ENCODE measurements at regions not wholly inside any gene's neighbourhood (a gene's known extent, or its start where the extent isn't known, plus 50 kb on each side); places are given as distances from the start of the nearest gene placed in this dataset.

GRCh38 chr16:79864781-79865391, 264.3 kb upstream of the MAF start:
- DNase-seq (ENCODE audit: low read depth): no peak
- ChIA-PET POLR2A (no interaction called here), CTCF (no interaction called here)
- H3K27me3 ChIP-seq (ENCODE audit: control insufficient read depth, insufficient read depth, low read length): no peaks in the 10 kb centered on the region
- TF ChIP-seq, protein P1, sequence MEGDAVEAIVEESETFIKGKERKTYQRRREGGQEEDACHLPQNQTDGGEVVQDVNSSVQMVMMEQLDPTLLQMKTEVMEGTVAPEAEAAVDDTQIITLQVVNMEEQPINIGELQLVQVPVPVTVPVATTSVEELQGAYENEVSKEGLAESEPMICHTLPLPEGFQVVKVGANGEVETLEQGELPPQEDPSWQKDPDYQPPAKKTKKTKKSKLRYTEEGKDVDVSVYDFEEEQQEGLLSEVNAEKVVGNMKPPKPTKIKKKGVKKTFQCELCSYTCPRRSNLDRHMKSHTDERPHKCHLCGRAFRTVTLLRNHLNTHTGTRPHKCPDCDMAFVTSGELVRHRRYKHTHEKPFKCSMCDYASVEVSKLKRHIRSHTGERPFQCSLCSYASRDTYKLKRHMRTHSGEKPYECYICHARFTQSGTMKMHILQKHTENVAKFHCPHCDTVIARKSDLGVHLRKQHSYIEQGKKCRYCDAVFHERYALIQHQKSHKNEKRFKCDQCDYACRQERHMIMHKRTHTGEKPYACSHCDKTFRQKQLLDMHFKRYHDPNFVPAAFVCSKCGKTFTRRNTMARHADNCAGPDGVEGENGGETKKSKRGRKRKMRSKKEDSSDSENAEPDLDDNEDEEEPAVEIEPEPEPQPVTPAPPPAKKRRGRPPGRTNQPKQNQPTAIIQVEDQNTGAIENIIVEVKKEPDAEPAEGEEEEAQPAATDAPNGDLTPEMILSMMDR (IDR thresholded peaks at IDR 0.05; ENCODE audit: insufficient read depth, low read depth, low read length): no peak
- H3K36me3 ChIP-seq (ENCODE audit: control insufficient read depth, insufficient read depth, low read length): no peaks in the 10 kb centered on the region
- H3K4me3 ChIP-seq (ENCODE audit: low read depth, low read length): no peak overlapping the region

DNA sequence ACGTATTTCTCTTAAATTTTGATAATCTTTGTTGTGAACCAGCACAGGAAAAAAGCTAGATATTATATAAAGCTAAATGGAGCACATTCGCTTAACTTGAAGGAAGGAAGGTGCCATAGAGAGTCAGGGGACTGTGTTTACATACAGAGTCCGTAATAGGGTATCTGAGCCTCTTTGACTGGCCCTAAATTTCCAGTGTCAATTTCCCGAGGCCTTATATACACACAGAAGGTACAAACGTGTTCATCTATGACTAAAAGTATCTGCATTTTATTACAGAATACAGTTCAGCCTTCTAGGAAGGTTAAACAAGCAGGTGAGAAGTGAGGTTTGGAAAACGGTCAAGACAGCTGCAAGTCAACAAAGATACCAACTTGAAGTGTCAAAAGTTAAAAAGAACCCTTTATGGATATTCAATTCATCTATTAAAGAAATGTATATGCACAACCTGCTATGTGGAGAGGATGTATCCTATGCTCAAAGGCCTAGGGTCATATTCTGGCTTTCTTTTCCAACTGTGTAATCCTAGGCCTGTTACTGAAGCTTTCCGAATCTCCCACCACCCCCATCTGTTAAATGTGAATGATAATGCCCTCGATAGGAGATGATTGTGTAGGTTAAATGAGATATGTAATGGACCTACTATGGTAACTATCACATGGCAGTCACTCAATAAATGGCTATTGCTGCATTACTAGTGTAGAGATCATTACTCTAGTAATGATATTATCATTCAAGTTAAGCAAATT, 263.7 kb upstream of the MAF start:
- CTCF ChIA-PET: interaction anchor here (0.7 kb wide), 1 partner anchor 18 kb away, joined by 4 read pairs; no protein-coding TSS in a partner anchor

GRCh38 chr16:79863128-79864031, 262.8 kb upstream of the MAF start:
- Histone ChIP-seq H3K4me3 (ENCODE audit: low read depth, low read length) (no peak overlapping the region), H3K36me3 (ENCODE audit: control insufficient read depth, insufficient read depth, low read length) (no peaks in the 10 kb centered on the region), H3K27me3 (ENCODE audit: control insufficient read depth, insufficient read depth, low read length) (no peaks in the 10 kb centered on the region)
- DNase-seq (ENCODE audit: low read depth): no peak
- POLR2A ChIA-PET: no interaction called here
- CTCF ChIA-PET: interaction anchor here (0.6 to 0.7 kb wide), 3 partner anchors 19 to 1030 kb away, joined by 3 to 4 read pairs (median 3); no protein-coding TSS in a partner anchor
- TF ChIP-seq, protein P1 (IDR thresholded peaks at IDR 0.05; ENCODE audit: insufficient read depth, low read depth, low read length): no peak

More for the DNA sequence above, 263.7 kb upstream of the MAF start:
- Histone ChIP-seq H3K4me3 (ENCODE audit: low read depth, low read length) (no peak overlapping the region), H3K36me3 (ENCODE audit: control insufficient read depth, insufficient read depth, low read length) (no peaks in the 10 kb centered on the region), H3K27me3 (ENCODE audit: control insufficient read depth, insufficient read depth, low read length) (no peaks in the 10 kb centered on the region)
- POLR2A ChIA-PET: no interaction called here
- TF ChIP-seq, protein P1 (IDR thresholded peaks at IDR 0.05; ENCODE audit: insufficient read depth, low read depth, low read length): no peak
- no peak for DNase-seq (ENCODE audit: low read depth)

DNA sequence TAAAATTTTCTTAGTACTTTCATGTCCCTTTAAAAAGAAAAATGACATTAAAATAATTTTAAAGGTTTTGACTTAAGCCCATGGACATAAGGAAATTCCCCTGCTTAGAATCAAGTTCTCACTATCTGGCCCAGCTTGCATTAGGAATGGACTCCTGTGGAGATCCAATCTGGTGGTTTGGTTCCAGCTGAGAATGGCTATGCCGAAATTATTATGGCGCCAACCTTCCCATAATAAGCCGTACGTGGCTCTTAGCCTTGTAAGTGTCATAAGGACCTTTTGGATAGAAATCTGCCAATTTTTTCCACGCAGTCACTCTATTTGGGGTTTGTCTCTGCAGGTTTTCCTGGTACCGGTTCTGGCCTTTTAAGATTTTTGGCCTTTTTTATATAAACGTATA, 262.1 kb upstream of the MAF start:
- POLR2A ChIA-PET: no interaction called here
- Histone ChIP-seq H3K36me3 (ENCODE audit: control insufficient read depth, insufficient read depth, low read length) (no peaks in the 10 kb centered on the region), H3K27me3 (ENCODE audit: control insufficient read depth, insufficient read depth, low read length) (no peaks in the 10 kb centered on the region), H3K4me3 (ENCODE audit: low read depth, low read length) (no peak overlapping the region)
- CTCF ChIA-PET: no interaction called here
- DNase-seq (ENCODE audit: low read depth): no peak
- TF ChIP-seq, protein P1 (IDR thresholded peaks at IDR 0.05; ENCODE audit: insufficient read depth, low read depth, low read length): no peak

GRCh38 chr16:79856581-79856980, 256.0 kb upstream of the MAF start:
- H3K36me3 ChIP-seq (ENCODE audit: control insufficient read depth, insufficient read depth, low read length): no peaks in the 10 kb centered on the region
- ChIA-PET POLR2A (no interaction called here), CTCF (no interaction called here)
- TF ChIP-seq, protein P1 (IDR thresholded peaks at IDR 0.05; ENCODE audit: insufficient read depth, low read depth, low read length): no peak
- no peak for DNase-seq (ENCODE audit: low read depth)
- no peaks in the 10 kb centered on the region for H3K27me3 ChIP-seq (ENCODE audit: control insufficient read depth, insufficient read depth, low read length)
- H3K4me3 ChIP-seq (ENCODE audit: low read depth, low read length): no peak overlapping the region

All from BJ (cell line).